SKM-1 treated with dmso at 0.1 percent for 144 hours (cell line): ENCODE measurements at regions not wholly inside any gene's neighbourhood (a gene's known extent, or its start where the extent isn't known, plus 50 kb on each side); places are given as distances from the start of the nearest gene placed in this dataset.
"Not testable (repeated sequence)": the region's sequence is repeated elsewhere in the genome, so short reads cannot be mapped to it uniquely, and the experiment has no call there.

Source experiments
- DNase-seq: peaks from one replicate; lab custom pipeline; 2025; ENCODE audit not compliant: unreplicated experiment; lab: John Stamatoyannopoulos, UW

DNA sequence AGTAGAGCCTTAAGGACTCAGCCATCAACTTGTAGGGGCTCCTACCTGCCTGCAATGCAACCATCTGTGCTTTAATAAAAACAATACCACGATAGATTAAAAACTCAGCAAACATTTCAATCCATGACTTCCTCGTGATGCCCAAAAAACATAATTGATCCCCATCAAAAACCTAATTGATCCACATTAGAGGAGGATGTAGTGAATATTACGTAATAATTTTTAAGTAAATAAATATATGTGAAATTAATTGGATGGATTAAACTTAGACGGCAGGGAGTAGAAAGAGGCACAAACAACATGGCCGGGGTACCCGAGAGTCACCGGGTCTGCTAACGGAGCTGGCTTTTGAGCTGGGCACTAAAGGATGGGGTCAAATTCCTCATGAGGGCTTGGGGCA is 87.3 kb downstream of the ARL4C start:
- no peak for DNase-seq

DNA sequence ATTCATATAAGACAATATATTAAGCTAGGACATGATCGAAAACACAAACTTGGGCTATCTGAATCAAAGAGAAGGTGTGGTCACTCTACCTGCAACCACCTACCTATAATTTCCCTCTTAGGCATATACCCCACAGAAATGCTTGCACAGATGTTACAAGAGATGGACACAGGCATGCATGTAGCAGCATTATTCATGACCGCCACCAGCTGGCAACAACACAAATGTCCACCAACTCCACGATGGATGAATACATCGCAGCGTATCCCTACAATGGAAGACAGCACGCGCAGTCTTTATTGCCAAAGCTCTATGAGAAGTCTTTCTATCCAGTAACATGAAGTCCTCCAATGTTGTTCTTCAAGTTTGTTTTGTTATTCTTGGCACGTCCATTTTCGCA is 90.8 kb downstream of the ARL4C start:
- no peak for DNase-seq

DNA sequence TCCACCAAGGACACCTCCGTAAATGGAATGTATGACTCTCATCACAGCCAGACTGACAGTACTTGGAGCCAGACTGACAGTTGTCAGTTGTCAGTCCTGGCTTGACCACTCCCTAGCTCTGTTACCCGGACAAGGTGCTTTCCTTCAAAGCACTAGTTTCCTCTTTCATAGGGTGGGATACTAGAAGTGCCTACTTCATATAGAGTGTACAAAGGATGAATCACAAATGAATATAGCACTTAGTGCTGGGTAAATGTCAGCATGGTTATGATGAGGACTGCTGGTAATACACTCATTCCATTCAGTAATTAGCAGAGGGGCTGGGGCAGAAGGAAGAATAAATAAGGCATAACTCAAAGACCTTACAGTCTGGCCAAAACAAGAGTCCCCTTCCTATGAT is 91.4 kb downstream of the ARL4C start:
- no peak for DNase-seq

DNA sequence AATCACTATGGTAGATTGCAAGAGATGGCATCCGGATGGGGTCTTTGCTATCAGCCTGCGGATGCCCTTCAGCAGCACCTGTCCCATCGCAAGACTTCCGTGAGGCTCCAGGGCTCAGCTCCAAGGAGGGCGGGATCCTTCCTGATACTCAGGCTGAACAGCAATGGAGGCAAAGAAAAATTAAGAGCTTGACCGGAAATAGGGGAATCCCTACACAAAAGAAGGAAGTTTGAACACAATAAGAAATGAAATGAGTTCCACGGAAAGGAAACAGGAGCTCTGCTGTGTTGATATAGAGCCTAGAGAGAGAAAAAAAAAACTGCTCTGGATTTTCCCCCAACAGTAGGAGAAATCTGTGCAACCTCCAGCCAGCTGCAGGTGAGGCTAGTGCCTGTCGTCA is 91.9 kb downstream of the ARL4C start:
- no peak for DNase-seq

DNA sequence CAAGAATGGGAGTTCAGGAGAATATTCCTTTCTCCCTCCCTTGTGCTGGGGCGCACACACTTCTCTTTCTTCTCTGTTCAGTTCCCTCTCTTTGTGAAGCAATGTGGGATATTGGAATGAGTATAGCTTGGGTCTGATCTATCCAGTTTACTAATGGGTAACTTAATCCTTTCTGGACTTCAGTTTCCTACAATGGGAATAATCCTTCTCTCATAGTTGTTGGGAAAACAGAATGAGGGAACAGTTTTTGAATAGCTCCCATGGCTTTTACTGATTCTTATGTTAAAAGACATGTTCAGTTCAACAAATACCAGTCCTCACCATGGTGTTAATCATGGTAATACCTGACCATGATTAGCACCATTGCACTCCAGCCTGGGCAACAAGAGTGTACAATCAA is 93.1 kb downstream of the ARL4C start:
- DNase-seq: no peak

DNA sequence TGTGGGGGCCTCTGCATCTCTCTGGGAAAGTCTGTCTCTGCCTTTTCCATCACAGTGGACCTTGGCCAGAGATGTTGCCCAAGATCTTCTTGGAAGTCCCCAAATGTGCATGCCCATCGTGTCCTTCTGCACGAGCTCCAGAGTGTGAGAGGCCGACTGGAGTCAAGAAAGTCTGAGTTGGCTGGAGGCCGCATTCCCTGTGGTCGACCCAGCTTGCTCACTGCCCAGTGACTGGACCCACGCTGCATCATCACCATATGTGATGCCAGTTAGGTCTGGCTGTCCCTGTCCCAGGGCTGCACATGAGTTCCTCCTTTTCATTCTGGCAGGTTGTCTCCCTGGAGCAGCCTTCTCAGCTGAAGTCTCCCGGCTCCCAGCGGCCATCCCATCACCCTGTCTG is 93.8 kb downstream of the ARL4C start:
- no peak for DNase-seq

DNA sequence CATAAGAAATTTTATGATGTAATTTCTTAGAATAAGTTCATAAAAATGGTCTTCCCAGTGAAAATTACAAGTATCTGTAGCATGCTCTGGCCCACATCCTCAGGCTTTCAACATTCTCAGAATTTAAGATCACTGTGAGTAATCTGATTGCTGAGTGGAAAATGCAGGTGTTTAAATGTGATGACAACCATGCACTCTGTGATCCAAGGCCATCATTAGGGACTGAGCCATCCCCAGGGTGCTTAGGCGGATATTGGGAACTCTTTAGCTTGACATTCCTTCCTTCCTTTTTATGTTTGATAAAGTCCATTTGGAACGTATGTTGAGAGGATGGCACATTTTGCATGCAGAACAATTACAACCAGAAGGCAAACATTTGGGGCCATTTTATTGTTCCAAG is 95.5 kb downstream of the ARL4C start:
- DNase-seq: no peak

DNA sequence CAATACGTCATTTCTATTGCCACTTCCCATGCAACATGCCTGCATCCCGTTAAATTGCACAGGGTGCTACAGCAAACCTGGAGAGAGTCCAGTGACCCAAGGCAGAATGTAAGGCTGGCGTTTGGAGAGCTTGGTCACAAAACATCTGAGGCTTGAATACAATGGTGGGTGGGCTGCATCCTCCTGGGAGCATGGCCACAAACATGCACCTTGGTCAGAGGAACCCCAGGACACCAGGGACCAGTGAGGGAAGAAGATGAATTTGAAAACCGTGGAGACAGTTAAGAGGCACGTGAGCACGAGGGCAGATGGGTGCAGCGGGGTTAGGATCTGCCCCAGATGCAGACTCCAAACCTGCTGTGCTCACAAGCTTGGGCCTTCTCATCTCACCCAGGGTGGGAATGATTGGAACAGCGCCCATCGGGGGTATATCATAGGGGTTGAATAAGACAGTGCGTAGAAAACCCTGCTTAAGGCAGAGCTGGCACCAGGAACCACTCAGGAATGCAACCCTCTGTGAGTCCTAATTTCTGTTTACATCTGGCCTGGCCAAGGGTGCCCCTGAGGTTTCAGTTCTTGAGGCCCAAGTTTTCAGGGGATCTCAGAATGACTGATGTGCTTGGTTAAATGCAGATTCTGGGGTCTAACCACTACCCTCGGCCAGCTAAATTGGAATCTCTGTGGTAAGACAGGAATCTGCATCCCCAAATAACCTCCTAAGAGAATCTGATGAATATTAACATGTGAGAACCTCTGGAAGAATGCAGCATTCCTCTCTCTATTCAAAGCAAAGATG is 97.2 kb downstream of the ARL4C start:
- no peak for DNase-seq

DNA sequence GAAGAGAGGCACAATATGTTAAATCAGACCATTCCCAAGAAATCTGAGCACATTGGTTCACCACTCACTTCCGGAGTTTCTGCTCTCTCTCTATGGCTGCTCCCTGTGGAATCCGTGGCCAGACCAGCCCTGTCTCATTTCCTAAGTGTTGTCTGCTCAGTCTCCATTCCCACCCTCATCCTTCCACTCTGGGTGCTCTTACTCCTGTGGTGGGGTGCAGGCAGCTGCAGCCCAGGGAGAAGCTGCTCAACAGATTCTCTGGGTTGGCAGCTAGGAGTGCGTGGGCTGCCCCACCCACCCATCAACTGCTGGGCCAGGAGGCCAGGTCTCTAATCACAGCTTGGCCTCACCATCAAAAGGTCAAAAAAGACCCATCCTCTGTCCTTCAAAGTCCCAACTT is 98.3 kb downstream of the ARL4C start:
- DNase-seq: no peak

DNA sequence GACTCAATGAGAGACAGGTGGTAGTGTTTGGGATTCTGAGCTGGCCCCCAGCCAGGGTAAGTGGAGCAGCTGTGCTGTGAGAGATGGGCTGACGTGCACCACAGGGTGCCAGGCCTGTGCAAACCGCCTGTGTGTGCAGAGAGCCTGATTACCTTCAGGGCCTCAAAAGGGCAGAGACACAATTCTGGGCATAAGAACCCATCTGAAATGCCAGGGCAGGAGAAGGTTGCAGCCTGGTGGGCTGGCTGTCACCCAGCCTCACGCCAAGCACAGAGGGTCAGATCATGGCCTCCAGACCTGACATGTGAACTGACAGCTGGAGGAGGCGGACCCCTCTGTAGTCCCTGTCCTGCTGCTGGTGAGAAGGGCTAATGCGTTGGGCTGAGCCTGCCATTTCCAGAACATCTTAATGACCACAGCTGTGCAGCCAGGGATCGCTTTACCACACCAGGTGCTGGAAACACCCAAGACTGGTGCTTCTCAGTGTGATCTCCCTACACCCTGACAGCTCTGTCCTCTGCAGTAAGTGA is 100.9 kb downstream of the ARL4C start:
- no peak for DNase-seq

DNA sequence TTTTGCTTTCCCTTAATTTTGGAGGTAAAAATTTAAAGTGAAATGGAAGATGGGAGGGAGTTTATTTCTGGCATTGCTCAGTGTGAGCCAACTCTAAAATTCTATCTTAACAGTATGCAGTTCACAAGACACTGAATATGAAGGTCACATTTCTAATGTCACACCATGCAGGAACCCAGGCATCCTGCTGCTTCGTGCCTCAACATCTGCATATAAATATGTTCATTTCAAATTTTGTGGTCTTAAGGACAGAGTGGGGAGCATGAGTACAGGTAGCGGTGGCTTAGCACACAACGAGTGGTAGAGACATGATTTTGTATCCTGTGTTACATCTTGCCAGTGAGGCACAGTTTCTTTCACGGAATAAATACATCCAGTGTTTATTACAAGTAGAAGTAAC is 102.4 kb downstream of the ARL4C start:
- DNase-seq: no peak

DNA sequence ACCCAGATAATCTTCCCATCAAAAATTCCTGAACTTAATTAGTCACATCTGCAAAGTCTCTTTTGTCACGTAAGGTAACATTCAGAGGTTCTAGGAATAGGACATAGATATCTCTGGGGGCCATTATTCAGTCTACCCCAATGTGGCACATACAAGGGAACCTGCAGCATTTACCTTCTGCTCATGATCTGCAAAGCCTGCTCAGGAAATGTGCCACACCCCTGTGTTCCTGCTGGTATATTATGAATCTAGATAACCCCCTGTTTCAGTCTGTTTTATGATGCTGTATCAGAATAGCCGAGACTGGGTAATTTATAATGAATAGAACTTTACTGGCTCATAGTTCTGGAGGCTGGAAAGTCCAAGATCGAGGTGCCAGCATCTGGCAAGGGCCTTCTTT is 103.5 kb downstream of the ARL4C start:
- no peak for DNase-seq

DNA sequence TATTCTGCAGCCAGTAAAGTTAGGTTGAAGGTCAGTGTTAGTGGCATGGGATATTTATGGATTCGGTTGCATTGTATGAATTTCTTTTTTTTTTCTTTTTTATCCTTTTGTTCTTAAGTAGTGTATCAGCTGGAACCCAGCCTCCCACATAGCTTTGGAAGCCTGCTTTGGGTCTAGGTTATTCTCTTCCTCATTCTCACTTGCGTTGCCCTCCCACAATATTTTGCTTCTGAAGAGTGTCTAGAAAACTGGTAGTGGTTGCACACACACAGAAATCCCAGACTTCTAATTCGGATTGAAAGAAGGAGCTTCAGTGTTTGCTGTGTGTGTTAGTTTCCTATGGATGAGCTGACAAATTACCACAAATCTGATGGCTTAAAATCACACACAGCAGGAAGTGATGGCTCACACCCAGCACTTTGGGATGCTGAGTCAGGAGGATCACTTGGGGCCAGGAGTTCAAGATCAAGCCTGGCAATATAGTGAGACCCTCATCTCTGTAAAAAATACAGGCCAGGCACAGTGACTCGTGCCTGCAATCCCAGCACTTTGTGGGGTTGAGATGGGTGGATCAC is 104.8 kb downstream of the ARL4C start:
- DNase-seq: no peak

DNA sequence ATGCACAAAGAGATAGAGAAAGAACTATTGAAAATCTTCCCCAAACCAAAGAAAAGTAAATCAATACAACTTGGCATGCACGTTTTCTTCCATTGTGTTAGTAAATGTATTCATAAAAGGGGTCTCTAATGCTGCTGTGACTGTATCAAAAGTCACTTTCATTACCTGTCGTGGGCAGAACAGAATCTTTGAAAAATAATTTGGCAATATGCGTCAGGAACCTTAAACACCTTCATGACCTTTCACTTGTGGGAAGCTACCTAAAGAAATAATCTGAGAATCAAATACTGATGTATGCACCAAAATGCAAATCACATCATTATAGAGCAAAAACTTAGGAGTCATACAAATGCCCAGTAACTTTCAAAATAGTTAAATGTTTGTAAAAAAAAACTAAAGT is 105.3 kb downstream of the ARL4C start:
- no peak for DNase-seq

DNA sequence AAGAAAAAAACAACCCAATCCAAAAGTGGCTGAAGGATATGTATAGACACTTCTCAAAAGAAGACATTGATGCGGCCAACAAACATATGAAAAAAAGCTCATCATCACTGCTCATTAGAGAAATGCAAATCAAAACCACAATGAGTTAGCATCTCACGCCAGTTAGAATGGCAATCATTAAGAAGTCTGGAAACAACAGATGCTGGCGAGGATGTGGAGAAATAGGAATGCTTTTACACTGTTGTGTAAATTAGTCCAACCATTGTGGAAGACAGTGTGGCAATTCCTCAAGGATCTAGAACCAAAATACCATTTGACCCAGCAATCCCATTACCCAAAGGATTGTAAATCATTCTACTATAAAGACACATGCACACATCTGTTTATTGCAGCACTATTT is 107.2 kb downstream of the ARL4C start:
- DNase-seq: not testable (repeated sequence)

DNA sequence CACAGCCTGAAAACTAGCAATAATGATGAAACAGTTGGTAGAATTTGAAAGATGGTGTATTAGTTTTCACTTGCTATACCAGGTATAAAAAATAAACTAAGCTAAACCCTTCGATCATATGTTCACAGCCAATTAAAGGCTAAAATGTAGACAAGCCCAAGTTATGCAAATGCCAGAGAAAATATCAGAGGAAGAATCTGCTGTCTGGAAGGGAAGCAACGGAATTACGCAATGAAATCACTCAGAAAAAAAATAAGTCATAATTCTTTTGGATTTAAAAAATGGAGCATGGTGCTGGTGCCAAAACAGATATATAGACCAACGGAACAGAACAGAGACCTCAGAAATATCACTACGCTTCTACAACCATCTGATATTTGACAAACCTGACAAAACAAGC is 108.3 kb downstream of the ARL4C start:
- DNase-seq: no peak

DNA sequence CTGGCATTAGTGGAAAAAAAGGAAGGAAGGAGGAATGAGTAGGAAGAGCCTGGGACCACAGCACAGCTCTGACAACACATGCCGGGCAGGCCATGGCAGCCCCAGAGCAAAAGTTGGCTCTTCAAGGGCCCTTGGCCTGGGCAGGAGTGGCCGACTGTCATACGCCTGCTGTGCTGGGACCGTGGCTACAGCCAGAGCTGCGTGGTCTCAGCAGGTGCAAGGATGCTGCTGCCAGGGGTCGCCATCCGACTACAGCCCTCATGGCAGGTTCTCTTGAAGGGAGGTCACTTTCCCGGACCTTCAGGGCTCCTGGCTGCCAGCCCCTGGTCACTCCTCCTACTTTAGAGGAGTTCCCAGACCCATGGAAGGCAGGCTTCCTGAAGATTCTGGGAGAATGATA is 109.9 kb downstream of the ARL4C start:
- no peak for DNase-seq

DNA sequence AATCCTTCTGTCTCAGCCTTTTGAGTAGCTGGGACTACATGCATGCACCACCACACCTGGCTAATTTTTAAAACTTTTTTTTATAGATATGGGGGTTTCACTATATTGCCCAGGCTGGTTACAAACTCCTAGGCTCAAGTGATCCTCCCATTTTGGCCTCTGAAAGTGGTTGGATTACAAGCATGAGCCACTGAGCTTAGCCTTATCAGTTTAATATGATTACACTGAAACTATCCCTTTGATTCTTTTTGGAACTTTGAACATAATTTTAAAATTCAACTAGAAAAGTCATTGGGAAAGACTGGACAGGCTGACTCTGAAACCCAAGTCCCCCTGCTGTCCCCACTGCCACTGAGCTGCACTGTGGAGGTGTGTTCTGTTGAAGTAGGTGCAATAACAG is 114.8 kb downstream of the ARL4C start:
- no peak for DNase-seq

DNA sequence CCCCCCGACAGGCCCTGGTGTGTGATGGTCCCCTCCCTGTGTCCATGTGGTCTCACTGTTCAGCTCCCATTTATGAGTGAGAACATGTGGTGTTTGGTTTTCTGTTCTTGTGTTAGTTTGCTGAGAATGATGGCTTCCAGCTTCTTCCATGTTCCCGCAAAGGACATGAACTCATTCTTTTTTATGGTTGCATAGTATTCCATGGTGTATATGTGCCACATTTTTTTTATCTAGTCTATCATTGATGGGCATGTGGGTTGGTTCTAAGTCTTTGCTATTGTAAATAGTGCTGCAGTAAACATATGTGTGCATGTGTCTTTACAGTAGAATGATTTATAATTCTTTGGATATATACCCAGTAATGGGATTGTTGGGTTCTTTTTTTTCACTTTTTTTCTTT is 117.9 kb downstream of the ARL4C start:
- not testable (repeated sequence) for DNase-seq

DNA sequence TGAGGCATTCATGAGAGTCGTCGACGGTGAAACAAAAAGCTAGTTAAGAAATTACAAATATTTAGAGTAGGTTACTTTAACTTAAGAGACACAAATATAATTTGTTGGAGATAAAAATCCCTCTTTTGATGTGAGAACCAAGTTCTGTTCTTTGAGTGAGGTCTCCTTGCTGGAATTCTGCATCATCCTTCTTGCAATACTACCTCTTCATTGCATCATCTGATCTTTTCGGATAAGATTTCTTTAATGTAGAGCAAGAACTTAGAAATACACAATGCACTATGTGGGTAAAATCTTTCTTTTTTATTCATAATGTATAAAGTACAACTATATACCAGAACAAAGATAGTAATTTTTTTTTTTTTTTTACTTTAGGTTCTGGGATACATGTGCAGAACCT is 118.4 kb downstream of the ARL4C start:
- DNase-seq: no peak

DNA sequence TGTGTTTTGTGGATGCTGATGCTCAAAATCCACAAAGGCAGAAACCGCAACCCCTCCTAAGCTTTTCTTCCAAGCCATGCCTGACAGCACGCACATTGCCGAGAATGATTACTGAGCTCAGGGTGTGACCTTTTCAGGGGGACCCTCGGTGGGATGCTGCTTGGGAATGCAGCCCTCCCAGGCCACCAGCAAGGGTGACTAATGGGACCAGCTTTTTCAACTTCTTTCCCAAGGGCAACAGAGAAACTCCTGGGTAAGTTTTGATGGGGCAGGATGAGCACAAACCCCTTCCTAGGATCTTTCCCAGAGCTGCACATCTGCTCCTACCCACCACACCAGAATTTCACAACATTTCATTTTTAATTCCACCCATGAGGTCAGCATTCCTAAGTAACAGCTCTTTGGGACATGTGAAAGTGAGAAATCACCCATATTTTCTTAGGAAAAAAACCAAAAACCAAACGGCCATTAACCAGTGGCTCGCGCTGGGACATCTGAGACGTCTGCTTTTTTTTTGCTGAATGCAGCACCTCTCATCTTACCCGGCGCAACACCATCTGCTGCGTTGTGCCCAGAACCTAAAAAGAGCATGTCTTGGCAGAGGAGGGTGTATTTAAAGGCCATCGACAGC is 119.0 kb downstream of the ARL4C start:
- DNase-seq: no peak

DNA sequence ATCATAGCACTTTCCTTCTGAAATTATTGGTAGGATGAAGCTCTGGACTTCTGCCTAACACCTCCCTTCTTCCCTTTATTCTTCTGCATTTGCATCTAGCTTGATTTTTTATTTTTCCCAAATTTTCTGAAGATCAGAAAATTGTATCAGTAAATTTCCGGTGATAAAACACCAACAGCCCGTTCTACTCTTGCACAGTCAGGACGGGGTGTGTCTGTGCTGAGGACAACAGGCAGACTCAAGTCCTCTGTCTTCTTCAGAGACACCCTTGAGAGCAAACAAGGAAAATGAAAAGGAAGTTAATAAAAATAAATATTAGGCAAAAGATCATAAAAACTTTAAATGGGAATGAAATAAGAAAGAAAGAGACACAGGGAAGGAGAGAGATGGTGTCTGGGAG is 120.7 kb downstream of the ARL4C start:
- no peak for DNase-seq
